Hematopoietic multipotent progenitor cell treated with erythropoietin and hydrocortisone succinate and interleukin-3 and kit ligand, for 15 days (in vitro differentiated cells): ENCODE measurements at regions not wholly inside any gene's neighbourhood (a gene's known extent, or its start where the extent isn't known, plus 50 kb on each side); places are given as distances from the start of the nearest gene placed in this dataset.
"Not testable (repeated sequence)": the region's sequence is repeated elsewhere in the genome, so short reads cannot be mapped to it uniquely, and the experiment has no call there.

Experiments used
- DNase-seq: peaks from one replicate; pipeline ENCODE4 v3.0.0-alpha.2; 2015; ENCODE audit warnings: low spot score

DNA sequence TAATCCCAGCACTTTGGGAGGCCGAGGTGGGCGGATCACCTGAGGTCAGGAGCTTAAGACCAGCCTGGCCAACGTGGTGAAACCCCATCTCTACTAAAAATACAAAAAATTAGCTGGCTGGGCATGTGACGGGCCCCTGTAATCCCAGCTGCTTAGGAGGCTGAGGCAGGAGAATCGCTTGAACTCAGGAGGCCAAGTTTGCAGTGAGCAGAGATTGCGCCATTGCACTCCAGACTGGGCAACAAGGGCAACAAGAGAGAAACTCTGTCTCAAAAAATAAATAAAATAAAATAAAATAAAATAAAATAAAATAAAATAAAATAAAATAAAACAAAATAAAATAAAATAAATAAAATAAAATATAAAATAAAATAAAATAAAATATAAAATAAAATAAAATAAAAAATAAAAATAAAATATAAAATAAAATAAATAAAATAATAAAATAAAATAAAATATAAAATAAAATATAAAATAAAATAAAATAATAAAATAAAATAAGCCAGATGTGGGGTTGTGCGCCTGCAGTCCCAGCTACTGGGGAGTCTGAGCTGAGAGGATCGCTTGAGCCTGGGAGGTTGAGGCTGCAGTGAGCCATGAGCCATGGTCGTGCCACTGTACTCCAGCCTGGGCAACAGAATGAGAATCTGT, 49.8 kb upstream of the ITGB1 start:
- not testable (repeated sequence) for DNase-seq
